Naive thymus-derived CD4-positive, alpha-beta T cell (primary cell): ENCODE measurements at regions not wholly inside any gene's neighbourhood (a gene's known extent, or its start where the extent isn't known, plus 50 kb on each side); places are given as distances from the start of the nearest gene placed in this dataset.

ENCODE experiments used
- ATAC-seq: fragments of 150-1000 bp; cut with Tn5 transposase; 2 replicates; pipeline ENCODE4 v1.10.0; 2021; ENCODE audit warnings: mild to moderate bottlenecking, moderate library complexity
- CTCF ChIA-PET: fragments of 350-600 bp; sonication (Branson Sonifier 250); formaldehyde crosslinking; loops from one replicate; lab custom pipeline; 2021; ENCODE audit warnings: antibody characterized with exemption; lab: Charles Lee
- POLR2A ChIA-PET: fragments of 350-600 bp; sonication (Branson Sonifier 250); formaldehyde crosslinking; loops from one replicate; lab custom pipeline; 2021; ENCODE audit warnings: antibody characterized with exemption, inconsistent platforms; lab: Charles Lee
- DNase-seq, 9 donors: peaks; one replicate each; pipeline versions ENCODE4 v3.0.0 to v3.0.0-alpha.2; 2020 to 2022; ENCODE audit warnings: mixed read lengths in 1 of 9
- H3K27ac ChIP-seq: one replicate; pipeline ENCODE4 v1.7.0; 2013; ENCODE audit warnings: mild to moderate bottlenecking, low read depth, low read length, moderate library complexity
- H3K27me3 ChIP-seq, 2 donors: one replicate each; pipeline ENCODE4 v1.7.0; 2013; ENCODE audit warnings: low read length in 2 of 2, mild to moderate bottlenecking in 2 of 2, moderate library complexity in 2 of 2; ENCODE audit not compliant: control insufficient read depth in 2 of 2, insufficient read depth in 2 of 2
- H3K36me3 ChIP-seq, 3 experiments: 1 replicate in 2 of 3; 2 replicates in 1 of 3; pipeline ENCODE4 v1.7.0; 2013; ENCODE audit warnings: low read length in 3 of 3, mild to moderate bottlenecking in 3 of 3, moderate library complexity in 1 of 3; ENCODE audit not compliant: insufficient read depth in 3 of 3, control insufficient read depth in 2 of 3
- H3K4me1 ChIP-seq, 2 donors: one replicate each; pipeline ENCODE4 v1.7.0; 2013; ENCODE audit warnings: low read length in 2 of 2, mild to moderate bottlenecking in 2 of 2, moderate library complexity in 1 of 2; ENCODE audit not compliant: control insufficient read depth in 2 of 2, insufficient read depth in 2 of 2
- H3K4me3 ChIP-seq: 2 replicates; pipeline ENCODE4 v1.7.0; 2013; ENCODE audit warnings: mild to moderate bottlenecking, low read length
- H3K9me3 ChIP-seq, 3 experiments: 1 replicate in 2 of 3; 2 replicates in 1 of 3; pipeline ENCODE4 v1.7.0; 2013; ENCODE audit warnings: low read length in 3 of 3; ENCODE audit not compliant: control insufficient read depth in 2 of 3
- H3K27ac Mint-ChIP-seq, 9 donors: one replicate each; pipeline ENCODE4 v1.8.0; 2020 to 2022; ENCODE audit warnings: mixed read lengths in 9 of 9, mild to moderate bottlenecking in 8 of 9, moderate library complexity in 5 of 9, inconsistent platforms in 2 of 9
- H3K27me3 Mint-ChIP-seq, 5 donors: one replicate each; pipeline ENCODE4 v1.8.0; 2021 to 2022; ENCODE audit warnings: mixed read lengths in 5 of 5, mild to moderate bottlenecking in 1 of 5
- H3K36me3 Mint-ChIP-seq, 5 donors: one replicate each; pipeline ENCODE4 v1.8.0; 2020 to 2022; ENCODE audit warnings: mixed read lengths in 5 of 5, mild to moderate bottlenecking in 3 of 5, inconsistent platforms in 1 of 5
- H3K4me1 Mint-ChIP-seq, 7 donors: one replicate each; pipeline ENCODE4 v1.8.0; 2020 to 2022; ENCODE audit warnings: mixed read lengths in 7 of 7, mild to moderate bottlenecking in 3 of 7, inconsistent platforms in 1 of 7
- H3K4me3 Mint-ChIP-seq, 10 donors: one replicate each; pipeline ENCODE4 v1.8.0; 2020 to 2022; ENCODE audit warnings: mild to moderate bottlenecking in 10 of 10, mixed read lengths in 10 of 10, moderate library complexity in 6 of 10, inconsistent platforms in 2 of 10
- H3K9me3 Mint-ChIP-seq, 11 donors: one replicate each; pipeline ENCODE4 v1.8.0; 2020 to 2022; ENCODE audit warnings: mixed read lengths in 11 of 11, mild to moderate bottlenecking in 4 of 11, inconsistent platforms in 1 of 11, moderate library complexity in 1 of 11
- intact Hi-C, 2 donors: fragments of 100-400 bp; cut with micrococcal nuclease; formaldehyde crosslinking; loops; one replicate each; pipeline ENCODE4 v1.15.1; 2023

- ChIA-PET POLR2A (no interaction called here), CTCF (no interaction called here)
- Histone ChIP-seq H3K4me3 (no peak overlapping the region), H3K27ac (no peak overlapping the region), H3K9me3 (no peaks in the 10 kb centered on the region), H3K36me3 (no peaks in the 10 kb centered on the region), H3K27me3 (no peaks in the 10 kb centered on the region), H3K4me1 (no peaks in the 10 kb centered on the region)
- Mint-ChIP-seq H3K4me3 (no peak overlapping the region), H3K27ac (no peak overlapping the region), H3K4me1 (no peaks in the 10 kb centered on the region), H3K27me3 (peaks cover 0 to 33% (median 9%) of the 10 kb centered on the region in 5 donors), H3K9me3 (peaks cover 0 to 9% (median 0%) of the 10 kb centered on the region in 11 donors), H3K36me3 (no peaks in the 10 kb centered on the region)
- DNase-seq (no peak), ATAC-seq (no peak)
- intact Hi-C loops, result no loop called here
These were observed 910.6 kb downstream of the NTRK3 start for GRCh38 chr15:87345961-87346360.

DNA sequence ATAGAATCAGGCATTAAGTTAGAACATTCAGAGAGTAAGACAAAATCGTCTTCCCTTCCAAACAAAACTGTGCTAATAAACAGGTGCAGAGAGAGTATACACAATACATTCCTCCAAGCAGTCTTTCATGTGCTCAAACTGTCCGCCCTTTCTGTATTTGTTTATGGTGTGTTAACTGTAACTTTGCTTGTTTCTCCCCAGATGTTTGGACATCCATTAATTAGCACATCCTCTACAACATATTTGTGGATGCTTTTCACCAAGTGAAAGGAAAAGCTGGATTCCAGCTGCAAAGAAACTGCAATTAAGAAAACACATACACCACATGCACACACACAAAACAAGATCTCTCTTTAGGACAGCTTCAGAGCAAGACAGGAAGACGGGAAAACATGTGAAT lies 912.6 kb downstream of the NTRK3 start:
- intact Hi-C loops, result no loop called here
- H3K36me3 ChIP-seq, result no peaks in the 10 kb centered on the region
- Mint-ChIP-seq H3K9me3 (peaks cover 0 to 9% (median 0%) of the 10 kb centered on the region in 11 donors), H3K4me3 (no peak overlapping the region), H3K27ac (no peak overlapping the region), H3K36me3 (no peaks in the 10 kb centered on the region), H3K4me1 (no peaks in the 10 kb centered on the region), H3K27me3 (peaks cover 0 to 38% (median 9%) of the 10 kb centered on the region in 5 donors)
- H3K27ac ChIP-seq, result no peak overlapping the region
- no peaks in the 10 kb centered on the region for H3K9me3 ChIP-seq
- H3K4me3 ChIP-seq, result no peak overlapping the region
- DNase-seq, result no peak
- CTCF ChIA-PET, result no interaction called here
- POLR2A ChIA-PET, result no interaction called here
- ATAC-seq, result no peak
- no peaks in the 10 kb centered on the region for H3K4me1 ChIP-seq
- no peaks in the 10 kb centered on the region for H3K27me3 ChIP-seq

DNA sequence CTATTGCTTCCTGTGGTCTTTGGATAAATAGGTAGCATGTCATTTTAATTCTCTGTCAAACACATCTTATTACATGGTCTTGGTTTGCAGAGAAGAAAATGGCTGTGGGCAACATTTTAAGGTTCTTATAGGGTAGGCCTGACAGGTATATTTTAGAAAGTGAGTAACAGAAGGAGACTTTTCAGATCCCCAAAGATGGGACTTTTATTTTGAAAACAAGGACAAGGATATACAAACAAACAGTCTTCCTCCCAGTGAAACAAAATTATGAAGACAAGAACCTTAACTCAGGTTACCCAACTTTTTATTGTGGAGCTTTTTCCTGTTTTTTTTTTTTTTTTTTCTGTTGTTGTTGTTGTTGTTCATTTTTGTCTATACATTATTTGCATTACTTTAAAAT lies 916.2 kb downstream of the NTRK3 start:
- no peaks in the 10 kb centered on the region for H3K9me3 ChIP-seq
- Mint-ChIP-seq H3K4me3 (no peak overlapping the region), H3K9me3 (peaks cover 0 to 10% (median 0%) of the 10 kb centered on the region in 11 donors), H3K36me3 (no peaks in the 10 kb centered on the region), H3K4me1 (no peaks in the 10 kb centered on the region), H3K27me3 (peaks cover 0 to 48% (median 12%) of the 10 kb centered on the region in 5 donors), H3K27ac (no peak overlapping the region)
- ATAC-seq (no peak), DNase-seq (no peak)
- H3K4me3 ChIP-seq, result no peak overlapping the region
- ChIA-PET CTCF (no interaction called here), POLR2A (no interaction called here)
- no peaks in the 10 kb centered on the region for H3K4me1 ChIP-seq
- H3K27me3 ChIP-seq, result no peaks in the 10 kb centered on the region
- H3K36me3 ChIP-seq, result no peaks in the 10 kb centered on the region
- intact Hi-C loops, result no loop called here
- no peak overlapping the region for H3K27ac ChIP-seq

DNA sequence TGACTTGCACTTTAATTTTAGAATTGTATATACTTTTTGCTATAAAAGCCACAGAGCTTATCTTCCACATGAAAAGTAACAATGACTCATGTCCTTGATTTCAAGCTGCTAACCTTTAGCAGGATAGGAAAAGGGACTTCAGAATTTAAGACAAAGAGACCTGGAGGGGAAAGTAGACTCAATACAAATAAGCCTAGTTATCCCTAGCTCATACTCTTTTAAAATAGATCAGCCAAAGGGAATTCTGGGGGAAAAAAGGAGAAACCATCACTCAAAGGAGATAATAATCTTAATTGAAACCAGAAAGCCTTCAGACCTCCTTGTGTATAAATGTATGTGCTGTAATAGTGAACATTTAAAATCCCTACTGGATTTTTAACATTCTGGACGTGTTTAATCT lies 930.3 kb downstream of the NTRK3 start:
- Histone ChIP-seq H3K4me3 (no peak overlapping the region), H3K27ac (no peak overlapping the region), H3K27me3 (no peaks in the 10 kb centered on the region), H3K4me1 (no peaks in the 10 kb centered on the region), H3K9me3 (no peaks in the 10 kb centered on the region), H3K36me3 (no peaks in the 10 kb centered on the region)
- ATAC-seq, result no peak
- Mint-ChIP-seq H3K27me3 (peaks cover 0 to 14% (median 0%) of the 10 kb centered on the region in 5 donors), H3K36me3 (no peaks in the 10 kb centered on the region), H3K27ac (peak overlapping the region in 1 of 9 donors; percentile 32), H3K4me1 (no peaks in the 10 kb centered on the region), H3K4me3 (no peak overlapping the region), H3K9me3 (peaks cover 0 to 5% (median under 1%) of the 10 kb centered on the region in 11 donors)
- DNase-seq, result no peak
- CTCF ChIA-PET, result no interaction called here
- POLR2A ChIA-PET, result no interaction called here
- intact Hi-C loops, result no loop called here

- H3K4me3 ChIP-seq, result no peak overlapping the region
- H3K4me3 Mint-ChIP-seq, result no peak overlapping the region
- ChIA-PET CTCF (no interaction called here), POLR2A (no interaction called here)
- no peaks in the 10 kb centered on the region for H3K27me3 ChIP-seq
- peaks cover 0 to 27% (median 11%) of the 10 kb centered on the region in 5 donors for H3K27me3 Mint-ChIP-seq
- H3K4me1 ChIP-seq, result no peaks in the 10 kb centered on the region
- H3K36me3 ChIP-seq, result no peaks in the 10 kb centered on the region
- intact Hi-C loops, result no loop called here
- no peaks in the 10 kb centered on the region for H3K36me3 Mint-ChIP-seq
- peaks cover 0 to 2% (median 0%) of the 10 kb centered on the region in 11 donors for H3K9me3 Mint-ChIP-seq
- no peak overlapping the region for H3K27ac Mint-ChIP-seq
- ATAC-seq, result no peak
- no peak for DNase-seq
- H3K27ac ChIP-seq, result no peak overlapping the region
- no peaks in the 10 kb centered on the region for H3K9me3 ChIP-seq
- H3K4me1 Mint-ChIP-seq, result no peaks in the 10 kb centered on the region
These were observed 933.7 kb downstream of the NTRK3 start for GRCh38 chr15:87322870-87323269.

DNA sequence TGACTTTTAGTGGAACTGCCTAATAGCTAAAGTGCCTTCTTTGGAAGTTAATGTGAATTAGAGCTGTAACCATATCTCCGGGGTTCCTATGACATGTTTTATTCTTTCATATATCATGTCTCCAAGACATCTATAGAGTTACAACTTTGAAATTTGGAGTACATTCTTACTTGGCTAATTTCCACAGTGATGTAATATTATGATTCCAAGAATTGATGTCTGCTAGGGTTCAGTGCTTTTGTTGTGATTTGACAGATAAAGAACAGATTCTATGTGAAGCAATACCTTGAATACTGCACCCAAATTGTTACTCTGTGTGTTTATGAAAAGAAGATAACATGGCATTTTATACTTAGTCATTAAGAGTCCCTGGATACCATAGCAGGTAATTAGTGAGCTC lies 934.3 kb downstream of the NTRK3 start:
- ATAC-seq (no peak), DNase-seq (no peak)
- Histone ChIP-seq H3K4me1 (no peaks in the 10 kb centered on the region), H3K27me3 (no peaks in the 10 kb centered on the region), H3K9me3 (no peaks in the 10 kb centered on the region), H3K4me3 (no peak overlapping the region), H3K27ac (no peak overlapping the region), H3K36me3 (no peaks in the 10 kb centered on the region)
- Mint-ChIP-seq H3K36me3 (no peaks in the 10 kb centered on the region), H3K4me3 (no peak overlapping the region), H3K27ac (no peak overlapping the region), H3K4me1 (no peaks in the 10 kb centered on the region), H3K9me3 (peaks cover 0 to 2% (median 0%) of the 10 kb centered on the region in 11 donors), H3K27me3 (peaks cover 0 to 27% (median 11%) of the 10 kb centered on the region in 5 donors)
- intact Hi-C loops, result no loop called here
- ChIA-PET CTCF (no interaction called here), POLR2A (no interaction called here)

- no peak for ATAC-seq
- POLR2A ChIA-PET, result no interaction called here
These were observed 938.6 kb downstream of the NTRK3 start for GRCh38 chr15:87317900-87318299.

More at GRCh38 chr15:87317900-87318299, 938.6 kb downstream of the NTRK3 start:
- no peaks in the 10 kb centered on the region for H3K27me3 ChIP-seq
- Mint-ChIP-seq H3K9me3 (peaks cover 0 to 5% (median 0%) of the 10 kb centered on the region in 11 donors), H3K27me3 (peaks cover 0 to 17% (median 13%) of the 10 kb centered on the region in 5 donors), H3K27ac (no peak overlapping the region), H3K4me3 (no peak overlapping the region), H3K36me3 (no peaks in the 10 kb centered on the region), H3K4me1 (no peaks in the 10 kb centered on the region)
- H3K4me3 ChIP-seq, result no peak overlapping the region
- intact Hi-C loops, result no loop called here
- H3K9me3 ChIP-seq, result no peaks in the 10 kb centered on the region
- no peaks in the 10 kb centered on the region for H3K36me3 ChIP-seq
- DNase-seq, result no peak
- no peaks in the 10 kb centered on the region for H3K4me1 ChIP-seq
- no peak overlapping the region for H3K27ac ChIP-seq
- CTCF ChIA-PET, result no interaction called here
